Ectodermal cell (in vitro differentiated cells): ENCODE measurements at regions not wholly inside any gene's neighbourhood (a gene's known extent, or its start where the extent isn't known, plus 50 kb on each side); places are given as distances from the start of the nearest gene placed in this dataset.

ENCODE experiments used
- H3K27ac ChIP-seq: 2 replicates; pipeline ENCODE4 v1.7.0; 2013; ENCODE audit warnings: mild to moderate bottlenecking, low read depth, low read length; ENCODE audit not compliant: insufficient read depth, poor library complexity, severe bottlenecking
- H3K27me3 ChIP-seq: 2 replicates; pipeline ENCODE4 v1.7.0; 2013; ENCODE audit warnings: mild to moderate bottlenecking, low read length; ENCODE audit not compliant: insufficient read depth, control insufficient read depth, poor library complexity, severe bottlenecking
- H3K36me3 ChIP-seq: one replicate; pipeline ENCODE4 v1.7.0; 2013; ENCODE audit warnings: low read length; ENCODE audit not compliant: control insufficient read depth, insufficient read depth
- H3K4me1 ChIP-seq: one replicate; pipeline ENCODE4 v1.7.0; 2013; ENCODE audit warnings: low read length; ENCODE audit not compliant: control insufficient read depth, insufficient read depth
- H3K4me3 ChIP-seq: 2 replicates; pipeline ENCODE4 v1.7.0; 2013; ENCODE audit warnings: low read depth, low read length, control low read depth; ENCODE audit not compliant: insufficient read depth
- H3K9me3 ChIP-seq: 2 replicates; pipeline ENCODE4 v1.7.0; 2013; ENCODE audit warnings: mild to moderate bottlenecking, low read length, moderate library complexity; ENCODE audit not compliant: control insufficient read depth
- WGBS, 2 experiments: methylation state at CpG; one replicate each; pipeline ENCODE4 v1.1.7; 2013; ENCODE audit warnings: missing lambda C conversion rate in 2 of 2; 5-methylcytosine and 5-hydroxymethylcytosine counted together

- H3K27ac ChIP-seq = no peak overlapping the region
- no peaks in the 10 kb centered on the region for H3K27me3 ChIP-seq
- no peak overlapping the region for H3K4me3 ChIP-seq
- H3K4me1 ChIP-seq = no peaks in the 10 kb centered on the region
- H3K36me3 ChIP-seq = no peaks in the 10 kb centered on the region
- no peaks in the 10 kb centered on the region for H3K9me3 ChIP-seq
Observed at GRCh38 chr7:68121056-68121455, 1124.4 kb downstream of the TYW1 start.

DNA sequence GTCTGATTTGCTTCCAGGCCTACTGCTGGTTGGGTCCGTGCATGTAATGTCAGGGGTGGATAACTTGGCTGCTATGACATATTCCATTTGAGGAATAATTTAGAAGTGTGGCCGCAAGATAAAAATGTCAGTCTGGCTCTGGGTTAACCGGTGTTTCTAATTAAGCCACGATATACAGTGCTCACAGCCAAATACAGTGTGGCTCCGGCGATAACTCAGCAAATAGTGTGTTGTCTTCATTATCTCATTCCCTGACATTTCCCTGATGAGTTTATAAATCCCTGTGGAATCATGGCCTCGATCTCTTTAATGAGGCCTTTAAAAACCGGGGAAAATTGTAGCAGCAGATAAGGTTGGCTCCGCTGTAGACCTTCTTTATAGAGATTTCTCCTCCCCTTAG lies 1125.0 kb downstream of the TYW1 start:
- Histone ChIP-seq H3K4me3 (no peak overlapping the region), H3K36me3 (no peaks in the 10 kb centered on the region), H3K4me1 (no peaks in the 10 kb centered on the region), H3K9me3 (no peaks in the 10 kb centered on the region), H3K27me3 (no peaks in the 10 kb centered on the region), H3K27ac (no peak overlapping the region)
- 95 to 96% methylated on average over 9 of the region's 9 CpGs for WGBS, 2 experiments

- Histone ChIP-seq H3K4me1 (no peaks in the 10 kb centered on the region), H3K27ac (no peak overlapping the region), H3K36me3 (no peaks in the 10 kb centered on the region), H3K4me3 (no peak overlapping the region), H3K9me3 (no peaks in the 10 kb centered on the region), H3K27me3 (no peaks in the 10 kb centered on the region)
- 93 to 96% methylated on average over 8 of the region's 8 CpGs for WGBS, 2 experiments
Observed at GRCh38 chr7:68122801-68123200, 1126.2 kb downstream of the TYW1 start.

DNA sequence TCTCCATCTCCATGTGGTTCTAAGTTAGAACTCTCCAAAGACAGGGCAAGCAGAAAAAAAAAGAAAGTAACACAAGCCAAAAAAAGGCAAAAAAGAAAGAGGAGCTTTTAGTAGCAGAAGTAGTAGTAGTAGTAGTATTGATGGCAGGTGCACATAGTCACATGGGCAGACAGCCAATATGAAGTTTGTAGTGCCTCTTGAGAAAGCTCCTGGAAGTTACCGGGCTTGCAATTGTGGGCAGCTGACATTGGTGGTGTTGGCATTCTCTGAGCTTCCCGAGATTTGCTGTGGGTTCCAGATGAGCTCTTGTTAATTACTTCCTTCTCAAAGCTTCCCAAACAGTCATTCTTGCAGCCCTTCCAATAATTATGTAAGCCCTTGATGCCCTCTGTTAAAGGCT lies 1128.5 kb downstream of the TYW1 start:
- 87 to 100% methylated on average over 2 of the region's 2 CpGs for WGBS, 2 experiments
- Histone ChIP-seq H3K4me1 (no peaks in the 10 kb centered on the region), H3K27me3 (no peaks in the 10 kb centered on the region), H3K27ac (no peak overlapping the region), H3K4me3 (no peak overlapping the region), H3K9me3 (no peaks in the 10 kb centered on the region), H3K36me3 (no peaks in the 10 kb centered on the region)

GRCh38 chr7:68133045-68133444 lies 1136.4 kb downstream of the TYW1 start:
- no peaks in the 10 kb centered on the region for H3K4me1 ChIP-seq
- 91 to 95% methylated on average over 6 of the region's 6 CpGs for WGBS, 2 experiments
- no peak overlapping the region for H3K4me3 ChIP-seq
- H3K36me3 ChIP-seq = no peaks in the 10 kb centered on the region
- H3K27ac ChIP-seq = no peak overlapping the region
- H3K27me3 ChIP-seq = no peaks in the 10 kb centered on the region
- no peaks in the 10 kb centered on the region for H3K9me3 ChIP-seq

GRCh38 chr7:68143345-68143744 lies 1146.7 kb downstream of the TYW1 start:
- Histone ChIP-seq H3K27me3 (no peaks in the 10 kb centered on the region), H3K36me3 (no peaks in the 10 kb centered on the region), H3K4me3 (no peak overlapping the region), H3K27ac (no peak overlapping the region), H3K4me1 (no peaks in the 10 kb centered on the region), H3K9me3 (no peaks in the 10 kb centered on the region)

DNA sequence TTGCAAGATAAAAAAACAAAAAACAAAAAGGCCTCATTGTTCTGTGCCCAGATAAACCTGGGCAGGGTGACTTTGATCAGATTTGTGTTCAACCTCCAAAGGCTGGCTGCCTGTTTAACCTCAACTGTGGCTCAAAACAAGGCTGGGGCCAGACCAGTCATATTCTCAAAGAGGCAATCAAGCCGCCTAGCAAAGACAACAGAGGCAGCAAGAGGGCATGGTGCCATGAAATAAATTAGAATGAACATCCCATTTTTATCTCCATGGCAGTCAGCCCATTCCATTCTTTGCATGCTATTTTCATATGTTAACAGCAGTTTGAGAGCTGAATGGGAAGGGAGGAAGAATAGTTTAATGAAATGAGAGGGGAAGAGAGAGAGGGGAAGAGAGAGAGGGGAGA lies 1150.3 kb downstream of the TYW1 start:
- no peak overlapping the region for H3K27ac ChIP-seq
- no peaks in the 10 kb centered on the region for H3K4me1 ChIP-seq
- H3K9me3 ChIP-seq = no peaks in the 10 kb centered on the region
- H3K27me3 ChIP-seq = no peaks in the 10 kb centered on the region
- no peaks in the 10 kb centered on the region for H3K36me3 ChIP-seq
- H3K4me3 ChIP-seq = no peak overlapping the region
- 86 to 100% methylated on average over 1 of the region's 1 CpG for WGBS, 2 experiments

GRCh38 chr7:68147614-68148238 lies 1151.1 kb downstream of the TYW1 start:
- Histone ChIP-seq H3K4me1 (no peaks in the 10 kb centered on the region), H3K4me3 (no peak overlapping the region), H3K36me3 (no peaks in the 10 kb centered on the region), H3K9me3 (no peaks in the 10 kb centered on the region), H3K27me3 (no peaks in the 10 kb centered on the region), H3K27ac (no peak overlapping the region)
- 79 to 83% methylated on average over 3 of the region's 3 CpGs for WGBS, 2 experiments

DNA sequence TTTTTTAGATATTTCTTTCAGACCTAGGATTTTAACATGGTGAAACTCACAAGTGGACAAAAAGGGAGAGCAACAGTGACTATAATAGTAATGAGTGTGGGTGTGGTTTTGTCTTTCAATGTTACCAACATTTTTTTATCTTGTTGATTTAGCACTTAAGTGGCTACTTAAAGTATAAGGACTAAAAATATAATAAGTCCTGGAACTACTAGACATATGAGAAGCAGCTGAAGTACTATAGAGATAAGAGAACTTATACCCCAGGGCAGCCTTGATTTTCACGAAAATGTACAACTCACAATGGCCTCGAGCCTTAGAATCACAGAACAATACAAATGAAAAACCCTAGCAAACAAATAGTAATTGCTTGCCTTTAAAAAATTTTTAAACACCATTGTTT lies 1151.8 kb downstream of the TYW1 start:
- no peaks in the 10 kb centered on the region for H3K36me3 ChIP-seq
- WGBS, 2 experiments = 95 to 96% methylated on average over 2 of the region's 2 CpGs
- no peaks in the 10 kb centered on the region for H3K4me1 ChIP-seq
- no peak overlapping the region for H3K4me3 ChIP-seq
- H3K9me3 ChIP-seq = no peaks in the 10 kb centered on the region
- no peak overlapping the region for H3K27ac ChIP-seq
- no peaks in the 10 kb centered on the region for H3K27me3 ChIP-seq

- no peaks in the 10 kb centered on the region for H3K27me3 ChIP-seq
- no peaks in the 10 kb centered on the region for H3K4me1 ChIP-seq
- H3K27ac ChIP-seq = no peak overlapping the region
- H3K4me3 ChIP-seq = no peak overlapping the region
- no peaks in the 10 kb centered on the region for H3K36me3 ChIP-seq
- WGBS, 2 experiments = 81 to 88% methylated on average over 2 of the region's 2 CpGs
- no peaks in the 10 kb centered on the region for H3K9me3 ChIP-seq
Observed at GRCh38 chr7:68152205-68152604, 1155.6 kb downstream of the TYW1 start.

- H3K27me3 ChIP-seq = no peaks in the 10 kb centered on the region
- no peaks in the 10 kb centered on the region for H3K4me1 ChIP-seq
- H3K9me3 ChIP-seq = no peaks in the 10 kb centered on the region
- H3K36me3 ChIP-seq = no peaks in the 10 kb centered on the region
- H3K4me3 ChIP-seq = no peak overlapping the region
- 84 to 94% methylated on average over 2 of the region's 2 CpGs for WGBS, 2 experiments
- H3K27ac ChIP-seq = no peak overlapping the region
Observed at GRCh38 chr7:68155676-68156075, 1159.0 kb downstream of the TYW1 start.
